ENCODE measurements at regions not wholly inside any gene's neighbourhood (a gene's known extent, or its start where the extent isn't known, plus 50 kb on each side); places are given as distances from the start of the nearest gene placed in this dataset.
"Not testable (repeated sequence)": the region's sequence is repeated elsewhere in the genome, so short reads cannot be mapped to it uniquely, and the experiment has no call there.

GRCh38 chr10:46749470-46749869 lies 161.8 kb upstream of the PTPN20 start:
- not testable (repeated sequence) for DNase-seq

DNA sequence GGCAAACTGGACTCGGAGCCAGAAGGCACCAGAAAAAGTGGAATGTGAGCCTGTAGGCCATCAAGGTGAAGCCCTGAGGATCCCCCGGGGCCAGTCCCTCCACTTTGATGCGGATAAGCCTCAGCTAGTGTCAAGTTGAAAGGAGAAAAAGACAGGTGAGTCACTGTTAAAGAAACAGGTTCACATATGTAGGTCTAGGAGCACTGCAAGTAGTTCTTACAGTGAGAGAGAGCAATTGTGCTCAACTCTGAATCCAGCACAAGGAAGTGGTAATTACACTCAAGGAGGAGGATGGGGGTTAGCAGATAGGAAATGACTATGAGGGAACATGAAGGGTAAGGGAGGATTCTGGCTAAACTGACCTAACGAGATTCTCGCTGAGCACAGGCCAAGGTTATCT lies 157.5 kb upstream of the PTPN20 start:
- not testable (repeated sequence) for DNase-seq

GRCh38 chr10:46761471-46761870 lies 149.8 kb upstream of the PTPN20 start:
- not testable (repeated sequence) for DNase-seq

DNA sequence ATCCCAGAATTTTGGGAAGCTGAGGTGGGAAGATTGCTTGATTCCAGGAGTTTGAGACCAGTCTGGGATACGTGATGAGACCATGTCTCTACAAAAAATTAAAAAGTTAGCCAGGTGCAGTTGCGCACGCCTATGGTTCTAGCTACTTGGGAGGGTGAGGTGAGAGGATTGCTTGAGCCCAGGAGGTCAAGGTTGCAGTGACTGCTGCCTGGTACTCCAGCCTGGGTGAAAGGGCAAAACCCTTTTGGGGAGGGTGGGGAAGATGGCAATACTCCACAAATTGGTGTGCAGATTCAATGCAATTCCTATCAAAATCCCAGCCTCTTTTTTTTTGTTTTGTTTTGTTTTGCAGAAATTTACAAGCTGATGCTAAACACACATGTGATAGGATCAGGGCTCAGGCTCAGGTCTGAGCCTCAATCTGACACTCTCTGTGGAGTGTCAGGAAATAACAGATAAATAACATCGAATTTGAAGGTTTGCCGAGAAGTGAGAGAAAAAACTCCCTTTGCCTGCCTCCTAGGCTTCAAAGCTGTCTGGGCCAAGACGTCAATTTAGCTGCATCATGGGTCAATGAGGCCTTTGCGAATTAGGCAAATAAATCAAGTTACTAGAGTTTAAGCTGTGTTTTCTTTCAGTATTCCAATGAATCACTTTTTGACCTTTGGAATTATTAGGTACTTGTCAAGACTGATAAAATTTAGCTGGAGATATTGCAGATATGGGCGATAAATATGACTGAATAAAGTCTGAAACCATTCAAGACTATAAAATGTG lies 142.5 kb upstream of the PTPN20 start:
- not testable (repeated sequence) for DNase-seq

- not testable (repeated sequence) for DNase-seq
Measured at GRCh38 chr10:46773178-46773896, 137.9 kb upstream of the PTPN20 start.

DNA sequence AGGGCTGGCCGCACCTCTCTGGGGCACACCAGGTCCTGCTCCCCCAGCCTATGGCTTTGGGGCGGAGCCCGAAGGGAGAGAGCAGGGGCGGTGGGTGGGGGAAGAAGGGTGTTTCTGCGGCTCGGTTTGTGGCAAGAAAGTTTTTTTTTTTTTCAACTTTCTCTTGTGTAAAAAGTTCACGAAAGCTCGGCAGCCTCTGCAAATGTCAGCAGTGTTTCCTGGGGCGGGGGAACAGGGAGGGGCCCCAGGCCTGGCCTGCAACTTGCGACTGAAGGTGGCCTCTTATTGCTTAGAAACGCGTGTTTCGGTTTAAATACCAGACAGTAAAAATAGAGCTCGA lies 137.4 kb upstream of the PTPN20 start:
- DNase-seq: not testable (repeated sequence)

GRCh38 chr10:46774366-46774765 lies 136.9 kb upstream of the PTPN20 start:
- DNase-seq: not testable (repeated sequence)

DNA sequence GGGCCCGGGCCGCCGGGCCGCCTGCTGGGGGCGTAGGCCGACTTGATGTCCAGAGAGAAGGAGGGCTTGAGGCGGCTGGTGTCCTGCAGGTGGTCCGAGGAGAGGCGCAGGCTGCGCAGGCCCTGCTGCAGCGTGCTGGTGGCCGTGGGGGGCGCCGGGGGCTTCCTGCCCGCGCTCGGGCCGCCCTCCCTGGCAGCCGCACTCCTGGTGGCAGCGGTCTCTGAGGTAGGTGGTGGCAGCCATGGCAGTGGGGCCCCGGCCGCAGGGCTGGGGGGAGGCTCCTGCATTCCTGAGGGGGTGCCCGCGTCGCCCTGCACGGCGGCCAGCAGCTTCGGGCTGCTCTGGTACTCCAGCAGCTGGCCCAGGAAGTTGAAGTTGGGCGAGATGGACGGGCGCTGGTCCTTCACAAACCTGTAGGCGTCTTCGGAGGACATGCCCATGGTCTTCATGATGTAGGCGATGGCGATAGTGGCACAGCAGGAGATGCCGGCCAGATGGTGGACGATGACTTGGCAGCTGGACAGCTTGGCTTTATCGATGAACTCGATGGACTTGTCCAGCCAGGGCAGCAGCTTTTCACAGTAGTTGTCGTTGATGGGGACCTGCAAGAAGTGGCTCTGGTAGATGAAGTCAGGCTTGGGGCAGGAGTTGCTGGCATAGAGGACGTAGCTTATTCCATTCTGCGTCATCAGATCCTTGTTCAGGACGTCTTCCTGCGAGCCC lies 136.1 kb upstream of the PTPN20 start:
- DNase-seq: not testable (repeated sequence)

- not testable (repeated sequence) for DNase-seq
Measured at GRCh38 chr10:46775668-46776059, 135.6 kb upstream of the PTPN20 start.

- peak; percentile 71 for DNase-seq
Measured at GRCh38 chr10:46779571-46779970, 131.7 kb upstream of the PTPN20 start.

- not testable (repeated sequence) for DNase-seq
Measured at GRCh38 chr10:46780164-46780563, 131.1 kb upstream of the PTPN20 start.

DNA sequence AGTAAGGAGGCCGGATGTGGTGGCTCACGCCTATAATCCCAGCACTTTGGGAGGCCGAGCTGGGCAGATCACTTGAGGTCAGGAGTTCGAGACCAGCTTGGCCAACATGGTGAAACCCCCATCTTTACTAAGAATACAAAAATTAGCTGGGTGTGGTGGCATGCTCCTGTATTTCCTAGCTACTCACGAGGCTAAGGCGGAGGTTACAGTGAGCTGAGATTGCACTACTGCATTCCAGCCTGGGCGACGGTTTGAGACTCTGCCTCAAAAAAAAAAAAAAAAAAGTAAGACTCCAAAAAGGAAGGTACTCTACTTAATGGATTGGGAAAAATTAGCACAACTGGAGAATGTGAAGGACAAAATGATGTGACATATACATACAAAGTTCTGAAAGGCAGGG lies 130.2 kb upstream of the PTPN20 start:
- DNase-seq: not testable (repeated sequence)

GRCh38 chr10:46782001-46782874 lies 129.0 kb upstream of the PTPN20 start:
- not testable (repeated sequence) for DNase-seq

- not testable (repeated sequence) for DNase-seq
Measured at GRCh38 chr10:46784665-46785064, 126.6 kb upstream of the PTPN20 start.

DNA sequence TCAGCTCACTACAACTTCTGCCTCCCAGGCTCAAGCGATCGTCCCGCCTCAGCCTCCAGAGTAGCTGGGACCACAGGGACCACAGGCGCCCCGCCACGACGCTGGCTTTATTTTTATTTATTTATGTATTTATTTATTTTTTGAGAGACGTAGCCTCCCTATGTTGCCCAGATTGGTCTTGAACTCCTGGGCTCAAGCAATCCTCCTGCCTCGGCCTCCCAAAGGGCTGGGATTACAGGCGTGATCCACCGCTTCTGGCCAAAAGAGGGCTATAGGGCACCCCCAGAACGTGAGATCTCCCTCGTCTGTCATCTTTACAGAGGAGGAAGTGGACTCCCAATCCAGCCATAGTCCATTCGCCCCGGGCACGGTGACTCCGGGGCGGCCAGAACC lies 125.1 kb upstream of the PTPN20 start:
- not testable (repeated sequence) for DNase-seq

- peak; percentile 60 for DNase-seq
Measured at GRCh38 chr10:46786518-46787320, 124.5 kb upstream of the PTPN20 start.

- peak; percentile 29 for DNase-seq
Measured at GRCh38 chr10:46787321-46787615, 124.0 kb upstream of the PTPN20 start.

DNA sequence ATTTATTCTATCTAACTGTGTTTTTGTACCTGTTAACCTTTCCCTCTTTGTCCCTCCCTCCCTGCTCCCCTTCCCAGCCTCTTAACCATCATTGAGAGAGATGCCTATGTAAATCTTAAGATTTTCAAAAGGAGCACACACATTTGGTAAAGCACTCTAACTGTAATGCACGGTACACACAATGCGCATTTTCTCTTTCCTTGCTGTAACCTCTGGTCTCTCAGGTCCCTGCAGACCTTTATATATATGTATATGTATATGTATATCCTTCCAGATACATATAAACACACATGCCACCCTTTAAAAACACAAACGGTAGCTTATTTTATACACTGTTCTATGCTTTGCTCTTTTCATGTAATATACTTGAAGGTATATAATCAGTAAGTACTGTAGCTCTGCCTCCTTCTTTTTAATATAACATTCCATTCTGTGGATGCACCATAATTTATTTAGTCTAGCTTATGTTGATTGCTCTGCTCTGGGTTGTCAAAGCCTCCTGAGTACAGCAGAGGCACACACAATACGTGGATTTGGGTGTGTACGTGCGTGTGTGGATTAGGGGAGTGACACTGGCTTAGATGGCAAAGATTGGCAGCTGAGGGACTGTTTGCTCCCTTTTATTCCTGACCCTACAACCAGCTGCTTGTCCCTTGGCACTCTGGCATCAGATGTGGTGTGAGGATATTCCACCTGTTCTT lies 118.4 kb upstream of the PTPN20 start:
- not testable (repeated sequence) for DNase-seq

DNA sequence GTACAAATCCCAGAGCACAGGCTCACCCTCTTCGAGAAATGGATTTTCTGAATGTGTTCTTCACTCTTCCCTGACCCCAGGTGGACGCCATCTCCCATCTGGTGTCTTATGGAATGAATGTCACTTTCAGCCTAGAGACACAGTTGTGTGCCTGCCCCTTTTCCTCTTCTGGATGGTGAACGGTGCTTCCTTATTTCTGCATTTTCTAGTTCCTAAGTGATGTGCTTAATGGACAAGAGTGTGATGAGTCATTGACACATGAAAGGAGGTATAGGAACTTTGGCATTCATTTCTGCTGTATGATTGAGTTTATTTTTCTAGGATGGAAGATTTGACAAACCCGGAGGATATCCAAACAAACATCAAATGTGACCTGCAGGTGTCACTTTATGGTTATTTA lies 114.9 kb upstream of the PTPN20 start:
- not testable (repeated sequence) for DNase-seq

- not testable (repeated sequence) for DNase-seq
Measured at GRCh38 chr10:46802010-46802409, 109.2 kb upstream of the PTPN20 start.

DNA sequence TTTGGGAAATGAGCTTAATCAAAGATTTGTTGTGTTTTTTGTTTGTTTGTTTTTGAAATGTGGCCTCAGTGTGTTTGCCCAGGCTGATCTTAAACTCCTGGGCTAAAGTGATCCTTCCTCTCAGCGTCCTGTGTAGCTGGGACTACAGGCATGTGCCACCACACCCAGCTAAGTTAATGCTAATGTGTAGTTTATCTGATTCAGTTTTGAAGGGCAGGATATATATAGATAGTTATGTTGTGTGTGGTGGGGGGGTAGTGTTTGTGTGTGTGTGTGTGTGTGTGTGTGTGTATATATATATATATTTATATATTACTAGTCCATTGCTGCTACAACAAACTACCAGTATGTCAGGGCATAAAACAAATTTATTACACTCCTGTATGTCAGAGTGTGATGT lies 108.1 kb upstream of the PTPN20 start:
- DNase-seq: not testable (repeated sequence)
